HG03139 (cell line): ENCODE measurements at regions not wholly inside any gene's neighbourhood (a gene's known extent, or its start where the extent isn't known, plus 50 kb on each side); places are given as distances from the start of the nearest gene placed in this dataset.

Source experiments
- ATAC-seq: cut with Tn5 transposase; IDR thresholded peaks from one replicate; pipeline ENCODE4 v1.9.1; 2021; ENCODE audit not compliant: unreplicated experiment

DNA sequence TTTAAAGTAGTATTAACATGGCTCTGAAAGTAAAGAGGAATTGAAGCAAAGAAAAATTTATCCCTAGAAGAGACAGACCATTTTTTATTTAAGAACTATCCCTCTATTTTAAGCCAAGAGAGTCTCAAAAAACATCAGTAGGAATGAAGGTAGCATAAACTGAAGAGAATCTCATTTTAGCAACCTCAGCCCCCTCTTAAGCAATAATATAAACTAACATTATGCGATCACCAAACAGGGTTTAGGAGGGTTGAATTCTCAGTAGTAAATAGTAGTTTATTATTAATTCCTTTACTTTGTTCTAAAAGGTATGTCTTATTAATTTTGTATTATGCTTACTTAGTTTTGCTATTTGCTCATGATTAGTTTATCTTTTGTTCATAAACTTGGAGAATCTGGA, 287.4 kb downstream of the CDK5RAP2 start:
- ATAC-seq: no peak

GRCh38 chr9:120291050-120291449, 288.9 kb downstream of the CDK5RAP2 start:
- no peak for ATAC-seq

DNA sequence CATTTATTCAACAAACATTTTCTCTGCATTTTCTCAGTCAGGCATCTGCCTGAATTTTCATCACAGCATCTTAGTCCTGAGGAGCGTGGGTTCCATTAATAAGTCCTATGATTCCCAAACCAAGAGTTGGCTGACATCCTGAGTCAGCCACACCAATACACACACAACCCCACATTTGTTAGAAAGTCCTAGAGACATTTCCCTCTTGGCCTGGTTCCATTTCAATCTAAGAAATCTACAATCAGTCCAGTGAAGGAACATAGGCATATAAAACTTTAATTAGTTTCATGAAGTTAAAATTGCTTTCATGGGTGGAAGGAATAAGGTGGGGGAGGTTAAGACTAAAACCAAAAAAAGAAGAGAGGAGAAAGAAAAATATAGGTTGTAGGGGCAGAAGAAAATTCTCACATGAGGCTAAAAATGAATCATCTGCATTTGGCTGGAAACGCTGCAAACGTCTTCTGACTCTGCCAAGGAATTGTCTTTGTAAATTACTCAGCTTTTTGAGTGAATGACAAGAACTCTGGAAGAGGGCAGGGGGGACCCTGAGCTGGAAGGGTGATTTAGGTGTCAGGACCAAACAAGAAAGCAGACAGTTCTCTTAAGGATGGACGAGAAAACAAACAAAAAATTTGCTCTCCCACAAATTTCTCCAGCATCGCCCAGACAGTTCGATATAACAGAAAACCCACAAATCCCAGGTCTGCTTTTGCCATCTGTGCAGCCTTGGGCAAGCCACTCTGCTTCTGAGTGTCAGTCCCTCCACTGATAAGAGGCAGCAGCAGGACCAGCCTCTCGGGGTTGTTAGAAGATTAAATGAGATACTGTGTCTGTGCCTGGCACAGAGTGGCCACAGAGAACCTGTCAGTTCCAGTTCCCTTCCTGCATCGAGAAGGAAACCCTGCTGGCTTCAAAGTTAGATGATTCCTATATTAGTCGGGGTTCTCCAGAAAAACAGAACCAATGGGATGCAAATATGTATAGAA, 289.7 kb downstream of the CDK5RAP2 start:
- ATAC-seq: no peak

DNA sequence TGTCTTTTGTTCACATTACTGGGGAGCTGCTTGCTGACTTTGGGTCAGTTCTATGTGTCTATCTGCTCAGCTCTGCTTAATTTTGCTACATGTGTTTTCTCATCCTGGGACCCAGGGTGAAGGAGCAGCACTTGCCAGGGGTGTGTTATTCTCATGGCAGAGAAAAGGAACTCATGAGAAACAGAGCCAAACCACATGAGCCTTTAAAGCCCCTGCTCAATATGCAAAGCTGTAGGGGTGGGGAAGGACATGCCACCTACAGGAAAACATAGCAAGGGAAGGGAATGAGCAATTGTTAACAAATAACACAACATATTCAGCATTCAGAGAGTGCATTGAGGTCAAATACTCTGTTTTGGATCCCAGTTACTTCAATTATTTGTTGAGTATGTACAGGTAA, 290.9 kb downstream of the CDK5RAP2 start:
- ATAC-seq: no peak

DNA sequence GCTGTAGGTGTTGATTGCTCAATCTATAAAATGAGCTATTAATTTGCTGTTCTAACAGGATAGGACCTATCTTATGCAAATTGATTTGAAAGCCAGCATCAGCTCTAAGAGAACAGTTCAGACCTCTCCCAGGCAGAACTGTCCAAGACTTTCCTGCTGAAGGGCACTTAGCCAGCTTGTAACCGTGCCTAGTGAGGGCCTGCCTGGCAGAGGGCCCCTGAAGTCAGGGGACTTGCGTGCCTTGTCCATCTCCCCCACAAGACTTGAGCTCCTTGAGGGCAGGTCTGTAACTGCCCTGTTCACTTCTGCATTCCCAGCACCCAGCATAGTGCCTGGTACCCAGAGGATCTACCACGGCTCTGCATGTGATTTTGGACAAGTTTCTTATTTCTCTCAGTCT, 293.4 kb downstream of the CDK5RAP2 start:
- no peak for ATAC-seq

DNA sequence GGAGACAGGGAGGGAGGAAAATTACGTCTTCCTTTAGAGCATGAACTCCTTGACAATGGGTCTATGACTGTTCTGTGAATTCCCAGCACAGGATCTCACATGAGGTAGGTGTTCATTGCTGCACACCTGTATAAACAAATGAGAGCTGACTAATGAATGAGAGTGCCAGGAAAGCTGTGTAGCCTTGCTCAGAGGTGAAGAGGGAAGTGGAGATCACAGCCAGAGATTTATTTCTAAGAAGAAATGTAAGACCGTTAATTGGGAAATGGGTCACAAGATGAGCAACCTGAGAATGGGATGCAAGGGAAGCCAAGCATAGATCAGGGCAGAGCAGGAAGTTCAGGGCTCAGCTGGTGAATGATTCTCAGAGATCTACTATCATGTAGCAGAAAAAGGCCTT, 295.1 kb downstream of the CDK5RAP2 start:
- ATAC-seq: no peak

DNA sequence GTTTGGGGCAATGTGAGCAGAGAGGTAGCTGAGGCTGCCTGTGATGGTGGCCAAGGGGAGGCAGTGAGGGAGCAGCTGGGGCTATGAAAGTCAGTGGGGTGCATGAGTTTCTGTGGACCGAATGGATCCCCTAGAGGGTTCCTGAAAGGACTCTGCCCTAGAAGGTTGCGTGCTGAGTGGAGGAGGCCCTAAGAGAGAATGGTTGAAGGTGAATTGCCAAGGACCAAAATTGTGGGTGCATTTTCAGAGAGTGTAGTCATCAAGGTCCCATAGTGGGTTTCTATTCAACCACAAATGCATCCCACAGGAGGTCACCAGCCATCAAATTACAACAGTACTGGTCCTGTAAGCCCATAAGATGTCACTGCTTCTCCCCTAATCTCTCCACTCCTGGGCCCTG, 298.3 kb downstream of the CDK5RAP2 start:
- no peak for ATAC-seq

- ATAC-seq: no peak
These were observed 312.0 kb downstream of the CDK5RAP2 start for GRCh38 chr9:120267929-120268328.

GRCh38 chr9:120265791-120266190, 314.2 kb downstream of the CDK5RAP2 start:
- no peak for ATAC-seq

DNA sequence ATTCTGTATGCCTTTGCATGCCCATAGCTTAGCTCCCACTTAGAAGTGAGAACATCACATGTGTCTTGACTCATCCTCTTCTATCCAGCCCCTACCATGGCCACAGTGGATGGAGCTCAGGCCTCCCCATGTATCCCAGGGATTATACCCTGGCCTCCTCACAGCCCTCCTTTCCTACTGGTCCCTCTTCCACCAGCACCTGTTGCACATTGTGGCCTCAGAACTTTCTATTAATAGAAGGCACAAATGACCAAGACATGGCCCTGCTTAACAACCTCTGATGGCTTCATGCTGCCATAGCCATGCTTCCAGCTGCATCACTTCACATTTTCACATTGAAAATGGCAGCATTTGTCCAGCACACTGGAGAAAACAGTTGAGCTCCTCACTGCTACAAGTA, 315.4 kb downstream of the CDK5RAP2 start:
- ATAC-seq: no peak

DNA sequence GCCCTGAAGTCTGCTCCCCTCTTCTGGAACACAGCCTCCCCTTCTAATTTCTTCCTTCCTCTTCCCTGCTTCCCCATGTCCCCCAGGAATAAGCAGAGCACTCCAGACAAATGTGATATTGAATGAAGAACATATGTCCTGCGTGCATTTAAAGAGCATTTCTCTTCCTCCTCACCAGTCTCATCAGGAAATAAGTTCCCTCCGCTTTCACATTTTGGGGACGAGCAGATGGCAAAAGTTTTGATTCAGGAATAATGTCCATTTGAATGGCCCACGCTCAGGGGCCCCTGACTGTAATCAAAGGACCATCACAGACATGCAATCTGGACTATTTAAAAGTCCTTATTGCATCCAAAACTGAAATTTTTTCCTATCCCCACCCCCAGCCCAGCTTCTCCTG, 316.1 kb downstream of the CDK5RAP2 start:
- ATAC-seq: no peak

GRCh38 chr9:120261419-120261818, 318.5 kb downstream of the CDK5RAP2 start:
- ATAC-seq: no peak

- ATAC-seq: no peak
These were observed 320.9 kb downstream of the CDK5RAP2 start for GRCh38 chr9:120259100-120259499.

DNA sequence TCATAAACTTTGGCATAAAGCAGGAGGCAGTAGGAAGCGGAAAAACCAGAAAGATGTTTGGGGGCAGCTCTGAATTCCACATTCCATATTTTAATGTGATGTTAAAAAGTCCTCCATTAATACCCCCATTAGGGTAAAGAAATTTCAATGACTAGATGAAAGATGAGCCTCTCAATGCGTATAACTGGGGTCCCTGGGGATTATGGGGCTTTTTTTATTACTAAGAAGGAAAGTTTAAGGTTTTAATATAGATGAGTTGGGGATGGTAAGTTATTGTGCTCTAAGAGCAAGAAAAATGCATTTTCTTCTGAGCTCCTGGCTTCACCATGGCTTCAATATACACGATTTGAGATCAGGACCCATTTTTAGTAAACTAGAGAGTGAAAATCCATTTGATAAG, 321.9 kb downstream of the CDK5RAP2 start:
- no peak for ATAC-seq

DNA sequence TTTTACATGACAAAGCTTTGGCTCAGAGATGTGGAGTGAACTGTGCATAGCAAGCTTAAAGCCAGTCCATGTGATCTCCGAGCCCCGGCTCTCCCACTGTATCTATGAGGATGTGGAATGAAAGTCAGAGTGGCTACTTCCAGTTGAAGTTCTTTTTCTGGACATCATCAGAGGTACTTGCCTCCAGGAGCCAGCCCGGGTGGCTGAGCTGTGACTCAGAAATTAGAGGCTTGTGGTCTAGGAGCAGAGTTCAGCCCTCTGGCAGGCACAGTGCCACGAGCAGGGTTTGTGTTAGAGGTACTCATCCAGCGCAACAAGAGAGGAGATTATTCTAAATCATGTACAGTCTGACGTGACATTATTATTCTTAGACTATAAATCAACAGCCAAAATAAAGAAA, 322.5 kb downstream of the CDK5RAP2 start:
- no peak for ATAC-seq

GRCh38 chr9:120256146-120256545, 323.8 kb downstream of the CDK5RAP2 start:
- ATAC-seq: no peak

DNA sequence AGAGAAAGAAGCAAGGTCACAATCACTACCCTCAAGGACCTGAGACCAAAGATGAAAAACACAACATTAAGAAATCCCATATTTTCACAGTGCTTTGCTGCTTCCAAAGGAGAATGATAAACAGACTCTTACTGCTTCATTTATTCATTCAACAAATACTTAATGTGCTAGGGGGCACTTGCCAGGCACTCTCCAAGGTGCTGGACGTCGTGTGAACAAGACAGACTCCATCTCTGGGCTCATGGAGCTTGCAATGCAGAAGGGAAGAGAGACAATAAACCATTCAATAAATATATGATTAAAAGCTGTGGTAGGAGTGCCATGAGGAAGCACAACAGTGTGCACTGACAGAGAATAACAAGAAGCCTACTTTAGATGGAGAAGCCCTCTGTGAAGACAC, 327.7 kb downstream of the CDK5RAP2 start:
- no peak for ATAC-seq

- ATAC-seq: no peak
These were observed 337.7 kb downstream of the CDK5RAP2 start for GRCh38 chr9:120242116-120242811.

GRCh38 chr9:120236596-120236995, 343.4 kb downstream of the CDK5RAP2 start:
- no peak for ATAC-seq

DNA sequence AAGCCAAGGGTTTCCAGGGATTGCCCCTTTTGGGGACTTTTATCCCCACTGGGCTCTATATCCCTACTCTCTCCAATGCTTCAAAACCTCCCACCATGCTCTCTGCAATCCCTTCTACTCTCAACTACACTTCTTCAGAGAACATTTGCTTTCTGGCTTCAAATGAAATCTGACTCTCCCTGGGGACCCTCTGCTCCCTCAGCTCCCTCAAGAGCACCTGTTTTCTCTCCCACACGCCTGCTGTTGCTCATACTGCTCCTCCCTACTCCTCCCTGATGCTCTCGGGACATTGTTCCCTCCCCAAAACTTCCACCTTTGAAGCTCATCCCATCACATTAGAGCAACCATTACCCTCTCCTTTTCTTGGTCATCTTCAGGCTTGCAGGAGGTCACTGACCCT, 344.9 kb downstream of the CDK5RAP2 start:
- no peak for ATAC-seq

GRCh38 chr9:120230227-120230626, 349.7 kb downstream of the CDK5RAP2 start:
- no peak for ATAC-seq

GRCh38 chr9:120221844-120222243, 358.1 kb downstream of the CDK5RAP2 start:
- no peak for ATAC-seq
